ENCODE measurements at regions not wholly inside any gene's neighbourhood (a gene's known extent, or its start where the extent isn't known, plus 50 kb on each side); places are given as distances from the start of the nearest gene placed in this dataset.

DNA sequence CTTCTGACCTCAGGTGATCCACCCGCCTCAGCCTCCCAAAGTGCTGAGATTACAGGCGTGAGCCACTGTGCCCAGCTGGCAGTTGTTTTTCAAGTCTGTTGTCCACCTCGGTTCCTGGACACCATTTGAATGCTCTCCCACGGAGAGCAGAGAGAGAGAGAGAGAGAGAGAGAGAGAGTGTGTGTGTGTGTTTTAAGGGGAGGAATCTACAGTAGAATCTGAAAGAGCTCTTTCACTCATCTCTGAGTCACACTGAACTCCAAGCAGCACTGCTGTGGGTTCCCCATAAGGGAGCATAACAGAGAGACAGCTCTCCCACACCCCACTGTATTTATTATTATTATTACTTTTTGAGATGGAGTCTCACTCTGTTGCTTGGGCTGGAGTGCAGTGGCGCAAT is 156.6 kb downstream of the RPLP1 start:
- Histone ChIP-seq H3K4me1 (peaks cover 4 to 15% of the 10 kb centered on the region in 2 donors), H3K36me3 (no peaks in the 10 kb centered on the region), H3K4me3 (no peak overlapping the region), H3K27ac (no peak overlapping the region), H3K27me3 (no peaks in the 10 kb centered on the region), H3K9me3 (no peaks in the 10 kb centered on the region)
- DNase-seq (ENCODE audit: low spot score in 2 of 2), result no peak
- intact Hi-C loops (cut with DNase I), result no loop called here
- TF ChIP-seq, protein P1, sequence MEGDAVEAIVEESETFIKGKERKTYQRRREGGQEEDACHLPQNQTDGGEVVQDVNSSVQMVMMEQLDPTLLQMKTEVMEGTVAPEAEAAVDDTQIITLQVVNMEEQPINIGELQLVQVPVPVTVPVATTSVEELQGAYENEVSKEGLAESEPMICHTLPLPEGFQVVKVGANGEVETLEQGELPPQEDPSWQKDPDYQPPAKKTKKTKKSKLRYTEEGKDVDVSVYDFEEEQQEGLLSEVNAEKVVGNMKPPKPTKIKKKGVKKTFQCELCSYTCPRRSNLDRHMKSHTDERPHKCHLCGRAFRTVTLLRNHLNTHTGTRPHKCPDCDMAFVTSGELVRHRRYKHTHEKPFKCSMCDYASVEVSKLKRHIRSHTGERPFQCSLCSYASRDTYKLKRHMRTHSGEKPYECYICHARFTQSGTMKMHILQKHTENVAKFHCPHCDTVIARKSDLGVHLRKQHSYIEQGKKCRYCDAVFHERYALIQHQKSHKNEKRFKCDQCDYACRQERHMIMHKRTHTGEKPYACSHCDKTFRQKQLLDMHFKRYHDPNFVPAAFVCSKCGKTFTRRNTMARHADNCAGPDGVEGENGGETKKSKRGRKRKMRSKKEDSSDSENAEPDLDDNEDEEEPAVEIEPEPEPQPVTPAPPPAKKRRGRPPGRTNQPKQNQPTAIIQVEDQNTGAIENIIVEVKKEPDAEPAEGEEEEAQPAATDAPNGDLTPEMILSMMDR (IDR thresholded peaks at IDR 0.05), result no peak

DNA sequence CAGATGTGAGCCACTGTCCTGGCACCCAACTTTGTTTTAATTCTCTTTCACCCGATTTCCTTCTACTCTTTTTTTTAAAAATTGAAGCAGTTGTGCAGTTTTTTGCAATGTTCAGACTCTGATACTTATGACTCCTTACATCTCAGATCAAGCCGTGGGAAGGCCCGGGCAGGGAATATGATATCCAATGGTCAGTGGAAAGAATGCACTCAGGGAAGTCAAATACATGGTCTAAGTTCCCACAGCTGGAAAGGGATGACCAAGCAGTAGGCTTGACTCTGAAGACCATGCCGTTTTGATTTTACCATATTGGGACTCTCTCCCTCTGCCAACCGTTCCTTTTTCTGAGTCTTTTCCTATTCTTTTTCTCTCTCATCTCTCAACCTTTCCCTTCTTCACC is 157.2 kb downstream of the RPLP1 start:
- intact Hi-C loops (cut with DNase I), result no loop called here
- H3K36me3 ChIP-seq, result no peaks in the 10 kb centered on the region

DNA sequence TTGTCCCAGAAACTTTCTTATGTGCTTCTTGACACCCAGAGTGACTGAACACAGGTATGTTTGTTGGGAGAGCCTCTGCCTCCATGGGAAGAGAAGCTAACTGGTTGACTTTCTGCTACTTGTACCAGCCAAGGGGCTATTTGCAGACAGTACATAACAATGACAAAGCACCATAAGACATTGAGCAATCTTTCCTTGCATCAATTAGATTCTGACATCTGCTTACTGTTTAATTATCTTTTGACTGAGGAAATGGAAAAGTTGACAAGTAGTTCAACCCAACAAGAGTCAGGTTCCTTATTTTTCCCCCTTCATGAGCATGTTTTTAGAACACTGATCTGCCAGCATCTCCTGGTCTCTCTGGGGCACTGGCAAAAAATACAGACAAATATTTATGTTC is 157.7 kb downstream of the RPLP1 start:
- DNase-seq (ENCODE audit: low spot score in 2 of 2), result no peak
- Histone ChIP-seq H3K27ac (no peak overlapping the region), H3K36me3 (no peaks in the 10 kb centered on the region), H3K27me3 (no peaks in the 10 kb centered on the region), H3K9me3 (no peaks in the 10 kb centered on the region), H3K4me3 (no peak overlapping the region), H3K4me1 (peaks cover 4 to 15% of the 10 kb centered on the region in 2 donors)
- intact Hi-C loops (cut with DNase I), result no loop called here
- TF ChIP-seq, protein P1 (IDR thresholded peaks at IDR 0.05), result no peak

More for the DNA sequence above, 157.2 kb downstream of the RPLP1 start:
- TF ChIP-seq, protein P1 (IDR thresholded peaks at IDR 0.05), result no peak
- H3K27me3 ChIP-seq, result no peaks in the 10 kb centered on the region
- no peaks in the 10 kb centered on the region for H3K9me3 ChIP-seq
- H3K4me1 ChIP-seq, result peaks cover 4 to 15% of the 10 kb centered on the region in 2 donors
- H3K4me3 ChIP-seq, result no peak overlapping the region
- H3K27ac ChIP-seq, result no peak overlapping the region
- no peak for DNase-seq (ENCODE audit: low spot score in 2 of 2)

DNA sequence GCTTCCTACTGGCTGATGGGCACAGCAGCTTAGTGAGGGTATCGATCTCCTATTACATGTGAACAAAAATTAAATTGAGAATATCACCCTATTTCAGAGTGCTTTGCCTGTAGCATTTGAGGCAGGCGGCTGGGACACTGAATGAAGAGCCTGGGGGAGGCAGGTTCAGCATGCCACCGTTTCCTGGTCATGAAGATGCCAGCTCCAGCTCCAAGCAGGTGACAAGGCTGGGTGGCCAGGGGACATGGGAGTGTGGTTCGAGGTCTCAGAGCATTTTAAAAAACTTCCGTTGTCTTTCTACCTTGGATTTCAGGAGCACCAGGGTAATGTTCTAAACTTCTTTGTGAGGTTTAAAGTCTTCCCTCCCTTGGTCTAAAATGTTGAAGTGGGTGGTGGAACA is 158.2 kb downstream of the RPLP1 start:
- Histone ChIP-seq H3K9me3 (no peaks in the 10 kb centered on the region), H3K27ac (no peak overlapping the region), H3K27me3 (no peaks in the 10 kb centered on the region), H3K4me1 (peaks cover 4 to 15% of the 10 kb centered on the region in 2 donors), H3K4me3 (no peak overlapping the region), H3K36me3 (no peaks in the 10 kb centered on the region)
- intact Hi-C loops (cut with DNase I), result no loop called here
- TF ChIP-seq, protein P1 (IDR thresholded peaks at IDR 0.05), result no peak
- no peak for DNase-seq (ENCODE audit: low spot score in 2 of 2)

DNA sequence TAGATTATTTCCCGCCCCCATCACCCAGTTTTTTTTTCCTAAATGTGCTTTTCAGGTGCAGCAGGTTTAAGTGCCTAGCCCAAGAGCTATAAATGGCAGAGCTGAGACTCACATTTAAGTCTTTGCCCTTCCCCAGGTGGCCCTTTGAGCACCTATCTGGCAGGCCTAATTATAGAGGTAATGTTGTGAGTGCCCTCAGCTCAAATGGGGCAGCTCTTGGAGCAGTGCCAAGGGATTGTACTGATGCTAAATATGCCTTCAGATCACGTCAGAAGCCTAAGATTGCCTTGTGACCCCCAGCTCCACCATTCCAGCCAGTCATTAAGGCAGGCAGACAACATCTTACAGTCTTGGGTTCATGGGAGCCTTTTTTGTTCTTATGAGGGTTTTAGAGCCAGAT is 159.5 kb downstream of the RPLP1 start:
- TF ChIP-seq, protein P1 (IDR thresholded peaks at IDR 0.05), result no peak
- no peak overlapping the region for H3K4me3 ChIP-seq
- H3K27ac ChIP-seq, result no peak overlapping the region
- no peak for DNase-seq (ENCODE audit: low spot score in 2 of 2)
- H3K27me3 ChIP-seq, result no peaks in the 10 kb centered on the region
- peaks cover 4 to 10% of the 10 kb centered on the region in 2 donors for H3K4me1 ChIP-seq
- intact Hi-C loops (cut with DNase I), result no loop called here
- H3K9me3 ChIP-seq, result no peaks in the 10 kb centered on the region
- no peaks in the 10 kb centered on the region for H3K36me3 ChIP-seq

DNA sequence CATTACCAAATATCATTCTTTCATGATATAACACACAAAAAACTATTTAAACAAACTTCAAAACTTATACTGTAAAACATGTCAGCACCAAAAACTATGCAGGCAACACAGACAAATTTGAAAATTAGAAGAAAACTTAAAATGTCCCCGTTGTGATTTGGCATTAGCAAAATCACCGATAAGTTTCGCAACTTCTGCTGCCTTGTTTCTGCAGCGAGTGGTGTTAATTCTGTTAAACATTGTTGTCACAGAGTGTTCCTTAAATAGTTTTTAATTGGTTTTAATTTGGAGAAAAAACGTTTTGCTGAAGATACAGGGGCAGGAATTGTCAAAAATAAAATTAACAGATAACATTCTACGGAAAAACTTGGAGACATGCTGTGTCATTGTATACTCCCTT is 160.6 kb downstream of the RPLP1 start:
- peaks cover 0 to 4% of the 10 kb centered on the region in 2 donors for H3K4me1 ChIP-seq
- no peaks in the 10 kb centered on the region for H3K9me3 ChIP-seq
- H3K27ac ChIP-seq, result no peak overlapping the region
- intact Hi-C loops (cut with DNase I), result no loop called here
- TF ChIP-seq, protein P1 (IDR thresholded peaks at IDR 0.05), result no peak
- DNase-seq (ENCODE audit: low spot score in 2 of 2), result no peak
- no peak overlapping the region for H3K4me3 ChIP-seq
- H3K27me3 ChIP-seq, result no peaks in the 10 kb centered on the region
- H3K36me3 ChIP-seq, result no peaks in the 10 kb centered on the region
